SK-MEL-5 (cell line): ENCODE measurements at regions not wholly inside any gene's neighbourhood (a gene's known extent, or its start where the extent isn't known, plus 50 kb on each side); places are given as distances from the start of the nearest gene placed in this dataset.

Experiments used
- small RNA-seq, 2 experiments: library from RNA; depleted of rRNA; stranded (forward); fragments of <200 nt; gene quantifications; one replicate each; pipeline ENCODE3, GENCODE V24; 2014

Small RNA genes in the stretch of these regions (small RNA-seq; reads per million reads assigned to genes)
- gene RNU6-657P = 0 reads per million in 2 experiments
